HepG2 (cell line): ENCODE measurements at regions not wholly inside any gene's neighbourhood (a gene's known extent, or its start where the extent isn't known, plus 50 kb on each side); places are given as distances from the start of the nearest gene placed in this dataset.
A peak's percentile ranks its signal among the peaks of the same experiment; 100 is the strongest.
"Not testable (repeated sequence)": the region's sequence is repeated elsewhere in the genome, so short reads cannot be mapped to it uniquely, and the experiment has no call there.

Experiments
- ATAC-seq: fragments of 200-7000 bp; cut with Tn5 transposase; 3 replicates; pipeline ENCODE4 v1.9.1; 2020; ENCODE audit warnings: mild to moderate bottlenecking, moderate library complexity
- BruUV-seq: library from RNA; stranded (reverse); fragments of 400-500 nt; replicated peaks from 2 replicates; lab custom pipeline; 2021; lab: Mats Ljungman, UMichigan
- CTCF ChIA-PET: fragments of 300-600 bp; formaldehyde crosslinking; extraction: SDS; loops from one replicate; lab custom pipeline; 2021; ENCODE audit warnings: low total read pairs, inconsistent platforms, low intra/inter-chr PET ratio; lab: Yijun Ruan, JAX
- POLR2A ChIA-PET: fragments of 350-600 bp; sonication (Branson Sonifier 250); formaldehyde crosslinking; loops from one replicate; lab custom pipeline; 2020; ENCODE audit warnings: antibody characterized with exemption, inconsistent platforms; lab: Yijun Ruan, JAX
- DNase-seq: peaks from one replicate; pipeline ENCODE4 v3.0.0-alpha.2; 2015; ENCODE audit warnings: low spot score
- FAIRE-seq: peaks from 3 replicates; lab custom pipeline; 2011; peaks lifted over from hg19 to GRCh38; lab: Jason Lieb, UNC
- H2AFZ ChIP-seq: one replicate; pipeline ENCODE4 v1.6.1; 2011; ENCODE audit warnings: low read length, inconsistent platforms
- H3K27ac ChIP-seq: fragments of 300-600 bp; 3 replicates; pipeline ENCODE4 v1.8.0; 2011; ENCODE audit warnings: mixed run types, mild to moderate bottlenecking, mixed read lengths, low read length, inconsistent platforms; ENCODE audit not compliant: insufficient read depth; ENCODE audit errors: extremely low read length
- H3K27me3 ChIP-seq, 2 experiments: fragments of 200-600 bp in 1 of 2; 2 replicates in 1 of 2; 3 replicates in 1 of 2; pipeline versions ENCODE4 v1.6.0 to v1.8.0; 2011; ENCODE audit warnings: low read length in 2 of 2, mild to moderate bottlenecking in 2 of 2, moderate library complexity in 2 of 2, inconsistent platforms in 1 of 2; ENCODE audit not compliant: insufficient read depth in 2 of 2, control insufficient read depth in 1 of 2
- H3K36me3 ChIP-seq, 2 experiments: fragments of 200-600 bp in 1 of 2; replicated peaks in 1 of 2; 2 replicates in 1 of 2; 3 replicates in 1 of 2; pipeline versions ENCODE4 v1.5.1 to v1.8.0; 2011; ENCODE audit warnings: low read length in 2 of 2, inconsistent platforms in 1 of 2; ENCODE audit not compliant: insufficient read depth in 2 of 2, control insufficient read depth in 1 of 2
- H3K4me1 ChIP-seq: 2 replicates; pipeline ENCODE4 v1.5.1; 2012; ENCODE audit warnings: low read length, inconsistent platforms; ENCODE audit not compliant: insufficient read depth
- H3K4me2 ChIP-seq: 2 replicates; pipeline ENCODE4 v1.6.0; 2011; ENCODE audit warnings: low read depth, low read length, inconsistent platforms
- H3K4me3 ChIP-seq, 3 experiments: fragments of 200-600 bp in 1 of 3; sonication (generic), shearing (Covaris generic) in 1 of 3; replicated peaks in 1 of 3; 2 replicates each; pipeline ENCODE4 v1.5.1; 2011 to 2016; ENCODE audit warnings: low read length in 3 of 3, inconsistent platforms in 2 of 3, low read depth in 2 of 3, mild to moderate bottlenecking in 2 of 3, control low read depth in 1 of 3, mixed read lengths in 1 of 3; ENCODE audit not compliant: insufficient read depth in 1 of 3
- H3K79me2 ChIP-seq: one replicate; pipeline ENCODE4 v1.6.1; 2011; ENCODE audit warnings: low read length, inconsistent platforms; ENCODE audit not compliant: insufficient read depth
- H3K9ac ChIP-seq: 2 replicates; pipeline ENCODE4 v1.6.0; 2011; ENCODE audit warnings: mild to moderate bottlenecking, low read depth, low read length, inconsistent platforms; ENCODE audit not compliant: insufficient read depth
- H3K9me3 ChIP-seq: 2 replicates; pipeline ENCODE4 v1.5.1; 2012; ENCODE audit warnings: mild to moderate bottlenecking, low read length
- H4K20me1 ChIP-seq: 2 replicates; pipeline ENCODE4 v1.6.0; 2011; ENCODE audit warnings: inconsistent platforms, mild to moderate bottlenecking, low read length, moderate library complexity; ENCODE audit not compliant: insufficient read depth
- CTCF ChIP-seq: sonication (generic); formaldehyde crosslinking; IDR thresholded peaks from 2 replicates; pipeline ENCODE4 v1.5.0; 2020; ENCODE audit warnings: mild to moderate bottlenecking, missing genetic modification reagents, moderate library complexity
- NR2F1 ChIP-seq, 2 experiments: fragments of 450-650 bp in 1 of 2; formaldehyde crosslinking in 1 of 2; IDR thresholded peaks; 2 replicates each; pipeline versions ENCODE4 v1.5.0 to v1.6.1; 2016 to 2020; ENCODE audit warnings: mild to moderate bottlenecking in 1 of 2, missing compliant biosample characterization in 1 of 2, missing genetic modification reagents in 1 of 2, moderate library complexity in 1 of 2
- NR2F6 ChIP-seq, 2 experiments: IDR thresholded peaks; 2 replicates each; pipeline ENCODE4 v1.6.1; 2016; ENCODE audit warnings: antibody characterized with exemption in 1 of 2, mild to moderate bottlenecking in 1 of 2
- SNAPC4 ChIP-seq: sonication (generic); formaldehyde crosslinking; IDR thresholded peaks from 2 replicates; pipeline ENCODE4 v1.4.0; 2020; ENCODE audit warnings: mild to moderate bottlenecking, missing genetic modification reagents
- ZNF430 ChIP-seq: sonication (generic); formaldehyde crosslinking; IDR thresholded peaks from 2 replicates; pipeline ENCODE4 v1.9.0; 2021; ENCODE audit warnings: mild to moderate bottlenecking, missing genetic modification reagents
- ZNF691 ChIP-seq: sonication (generic); formaldehyde crosslinking; IDR thresholded peaks from 2 replicates; pipeline ENCODE4 v1.4.0; 2020; ENCODE audit warnings: missing genetic modification reagents, low read depth, mild to moderate bottlenecking, borderline replicate concordance
- WGBS: methylation state at CpG from one replicate; pipeline ENCODE4 v1.1.6; 2017; ENCODE audit warnings: low lambda C conversion rate; 5-methylcytosine and 5-hydroxymethylcytosine counted together
- in situ Hi-C: cut with HindIII; loops from 2 replicates; pipeline ENCODE4 v1.10.0; 2017; ENCODE audit warnings: low pct_unique_long_range_greater_than_20kb; ENCODE audit not compliant: extremely low pct_ligation_motif_present
- intact Hi-C: fragments of 100-400 bp; cut with micrococcal nuclease; formaldehyde crosslinking; loops from one replicate; pipeline ENCODE4 v1.10.0; 2022; ENCODE audit not compliant: unreplicated experiment

GRCh38 chr5:42001673-42002072 lies 76.6 kb downstream of the FBXO4 start:
- no TSS peak for BruUV-seq
- ChIA-PET POLR2A (no interaction called here), CTCF (no interaction called here)
- Histone ChIP-seq H3K9me3 (no peaks in the 10 kb centered on the region), H3K36me3 (no peaks in the 10 kb centered on the region), H2AFZ (no peak overlapping the region), H3K27me3 (no peaks in the 10 kb centered on the region), H3K4me3 (no peak overlapping the region), H3K4me1 (no peaks in the 10 kb centered on the region), H3K4me2 (no peak overlapping the region), H3K79me2 (no peaks in the 10 kb centered on the region), H4K20me1 (no peaks in the 10 kb centered on the region), H3K9ac (no peak overlapping the region), H3K27ac (no peak overlapping the region)
- under 1% methylated on average over 6 of the region's 6 CpGs for WGBS
- DNase-seq (peak; percentile 5), FAIRE-seq (peak; percentile 21), ATAC-seq (no peak; the same call in 2 of the 3 replicates)
- TF ChIP-seq NR2F6 (IDR thresholded peaks at IDR 0.05) (peak; percentile 68), NR2F6 (CRISPR knock-in tag; IDR thresholded peaks at IDR 0.05) (peak; percentile 70), ZNF691 (no peak), SNAPC4 (CRISPR knock-in tag) (no peak), NR2F1 (CRISPR knock-in tag; IDR thresholded peaks at IDR 0.05) (peak in 1 of 2 experiments; percentile 11; a peak in 1 of 4 replicates), CTCF (peak; percentile 21; the same call in 1 of the 2 replicates), ZNF430 (CRISPR knock-in tag) (no peak)
- in situ Hi-C loops (no loop called here), intact Hi-C loops (no loop called here)

GRCh38 chr5:42003852-42004251 lies 78.8 kb downstream of the FBXO4 start:
- FAIRE-seq, H3K4me3 ChIP-seq, H4K20me1 ChIP-seq, H3K4me1 ChIP-seq, in situ Hi-C loops, DNase-seq, H3K36me3 ChIP-seq, H3K27me3 ChIP-seq, H2AFZ ChIP-seq, H3K79me2 ChIP-seq, H3K4me2 ChIP-seq, CTCF ChIA-PET, BruUV-seq, H3K9ac ChIP-seq, ATAC-seq, H3K27ac ChIP-seq, POLR2A ChIA-PET, H3K9me3 ChIP-seq: not testable (repeated sequence)
- intact Hi-C loops, result loop anchor here (2.0 kb wide), 2 partner anchors 147 to 763 kb away; no protein-coding TSS in a partner anchor
- 75% methylated on average over 4 of the region's 4 CpGs for WGBS
